T-cell (primary cell): ENCODE measurements at regions not wholly inside any gene's neighbourhood (a gene's known extent, or its start where the extent isn't known, plus 50 kb on each side); places are given as distances from the start of the nearest gene placed in this dataset.

Source experiments
- ATAC-seq, 4 experiments: fragments of 200-7000 bp in 3 of 4; fragments of 150-1000 bp in 1 of 4; cut with Tn5 transposase; replicated peaks in 1 of 4; 1 replicate in 3 of 4; 2 replicates in 1 of 4; pipeline ENCODE4 v1.10.0; 2021; ENCODE audit warnings: moderate library complexity in 3 of 4, mild to moderate bottlenecking in 2 of 4, moderate number of reproducible peaks in 1 of 4
- CTCF ChIA-PET, 2 donors: fragments of 300-600 bp; sonication (Branson Sonifier 250); formaldehyde crosslinking; loops; one replicate each; lab custom pipeline; 2022; ENCODE audit warnings: antibody characterized with exemption in 2 of 2; lab: Charles Lee
- POLR2A ChIA-PET, 2 donors: fragments of 300-600 bp; sonication (Branson Sonifier 250); formaldehyde crosslinking; loops; one replicate each; lab custom pipeline; 2022; ENCODE audit warnings: antibody characterized with exemption in 2 of 2; lab: Charles Lee
- DNase-seq, 35 experiments: peaks; one replicate each; pipeline versions ENCODE4 v3.0.0 to v3.0.0-alpha.2; 2013 to 2023
- H3K27ac ChIP-seq: one replicate; pipeline ENCODE4 v1.5.1; 2013; ENCODE audit warnings: low read length
- H3K27me3 ChIP-seq, 2 experiments: replicated peaks in 1 of 2; 1 replicate in 1 of 2; 2 replicates in 1 of 2; pipeline versions ENCODE4 v1.6.1 to v1.7.0; 2013; ENCODE audit warnings: low read length in 1 of 2, mixed read lengths in 1 of 2; ENCODE audit not compliant: control insufficient read depth in 2 of 2, insufficient read depth in 2 of 2; ENCODE audit errors: extremely low read depth in 1 of 2
- H3K36me3 ChIP-seq, 2 donors: 1 replicate in 1 of 2; 2 replicates in 1 of 2; pipeline versions ENCODE4 v1.6.1 to v1.7.0; 2013; ENCODE audit warnings: low read length in 1 of 2; ENCODE audit not compliant: control insufficient read depth in 2 of 2, insufficient read depth in 1 of 2; ENCODE audit errors: extremely low read depth in 1 of 2
- H3K4me1 ChIP-seq, 2 experiments: 1 replicate in 1 of 2; 2 replicates in 1 of 2; pipeline versions ENCODE4 v1.6.1 to v1.7.0; 2013; ENCODE audit warnings: low read length in 2 of 2, mixed read lengths in 1 of 2; ENCODE audit not compliant: insufficient read depth in 2 of 2, control insufficient read depth in 1 of 2; ENCODE audit errors: extremely low read depth in 1 of 2
- H3K4me3 ChIP-seq, 2 donors: 1 replicate in 1 of 2; 2 replicates in 1 of 2; pipeline versions ENCODE4 v1.5.1 to v1.7.0; 2013; ENCODE audit warnings: mild to moderate bottlenecking in 2 of 2, low read length in 1 of 2, moderate library complexity in 1 of 2; ENCODE audit not compliant: control insufficient read depth in 1 of 2; ENCODE audit errors: extremely low read depth in 1 of 2
- H3K9me3 ChIP-seq: 2 replicates; pipeline ENCODE4 v1.7.0; 2013
- H3K27ac Mint-ChIP-seq, 2 donors: one replicate each; pipeline ENCODE4 v1.8.0; 2020 to 2021; ENCODE audit warnings: mild to moderate bottlenecking in 2 of 2, mixed read lengths in 2 of 2
- H3K27me3 Mint-ChIP-seq, 2 donors: one replicate each; pipeline ENCODE4 v1.8.0; 2021 to 2022; ENCODE audit warnings: mixed read lengths in 2 of 2
- H3K36me3 Mint-ChIP-seq: one replicate; pipeline ENCODE4 v1.8.0; 2021; ENCODE audit warnings: mixed read lengths
- H3K4me1 Mint-ChIP-seq, 3 donors: one replicate each; pipeline ENCODE4 v1.8.0; 2020 to 2022; ENCODE audit warnings: mixed read lengths in 3 of 3, mild to moderate bottlenecking in 1 of 3
- H3K4me3 Mint-ChIP-seq, 3 donors: one replicate each; pipeline ENCODE4 v1.8.0; 2020 to 2022; ENCODE audit warnings: mild to moderate bottlenecking in 3 of 3, mixed read lengths in 3 of 3, moderate library complexity in 3 of 3
- H3K9me3 Mint-ChIP-seq, 3 donors: one replicate each; pipeline ENCODE4 v1.8.0; 2020 to 2022; ENCODE audit warnings: mixed read lengths in 3 of 3
- WGBS: methylation state at CpG from one replicate; pipeline ENCODE4 v1.1.5; 2013; ENCODE audit warnings: missing lambda C conversion rate; ENCODE audit not compliant: insufficient coverage; 5-methylcytosine and 5-hydroxymethylcytosine counted together

GRCh38 chr18:2212598-2213205 lies 358.6 kb downstream of the METTL4 start:
- POLR2A ChIA-PET: no interaction called here
- H3K4me1 ChIP-seq: no peaks in the 10 kb centered on the region
- no CpG with 5 or more reads among the region's 1 CpG for WGBS

DNA sequence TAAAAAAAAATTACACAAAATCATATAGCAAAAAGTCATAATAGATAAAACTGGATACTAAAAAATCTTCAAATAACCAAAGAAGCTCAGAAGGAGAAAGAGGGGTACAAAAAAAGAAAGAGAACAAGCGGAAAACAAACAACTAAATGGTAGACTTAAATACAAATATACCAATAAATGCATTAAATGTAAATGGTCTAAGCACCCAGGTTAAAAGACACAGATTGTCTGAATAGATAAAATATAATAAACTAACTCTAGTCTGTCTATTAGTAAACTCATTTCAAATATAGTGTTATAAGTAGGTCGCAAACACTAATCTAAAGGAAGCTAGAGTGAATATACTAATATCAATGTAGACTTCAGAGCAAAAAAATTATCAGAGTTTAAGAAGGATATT lies 357.4 kb downstream of the METTL4 start:
- no CpG with 5 or more reads among the region's 2 CpGs for WGBS
- Mint-ChIP-seq H3K4me1 (no peaks in the 10 kb centered on the region), H3K9me3 (peaks cover 2 to 17% (median 10%) of the 10 kb centered on the region in 3 donors), H3K27me3 (peaks cover 17 to 19% of the 10 kb centered on the region in 2 donors), H3K27ac (no peak overlapping the region), H3K4me3 (no peak overlapping the region), H3K36me3 (no peaks in the 10 kb centered on the region)
- CTCF ChIA-PET: no interaction called here
- Histone ChIP-seq H3K9me3 (no peaks in the 10 kb centered on the region), H3K4me1 (no peaks in the 10 kb centered on the region), H3K36me3 (no peaks in the 10 kb centered on the region), H3K27me3 (no peaks in the 10 kb centered on the region), H3K27ac (no peak overlapping the region), H3K4me3 (no peak overlapping the region)
- DNase-seq (no peak), ATAC-seq (no peak)
- POLR2A ChIA-PET: no interaction called here

More at GRCh38 chr18:2212598-2213205, 358.6 kb downstream of the METTL4 start:
- no peaks in the 10 kb centered on the region for H3K27me3 ChIP-seq
- peaks cover 8 to 19% of the 10 kb centered on the region in 2 donors for H3K27me3 Mint-ChIP-seq
- no peak overlapping the region for H3K27ac Mint-ChIP-seq
- H3K36me3 ChIP-seq: no peaks in the 10 kb centered on the region
- no peak overlapping the region for H3K4me3 ChIP-seq
- DNase-seq (no peak), ATAC-seq (no peak)
- peaks cover 2 to 22% (median 10%) of the 10 kb centered on the region in 3 donors for H3K9me3 Mint-ChIP-seq
- CTCF ChIA-PET: interaction anchor here in 1 of 2 donors (0.6 kb wide), 1 partner anchor 58 kb away, joined by 3 read pairs; no protein-coding TSS in a partner anchor
- H3K27ac ChIP-seq: no peak overlapping the region
- H3K4me3 Mint-ChIP-seq: no peak overlapping the region
- no peaks in the 10 kb centered on the region for H3K4me1 Mint-ChIP-seq
- H3K9me3 ChIP-seq: no peaks in the 10 kb centered on the region
- no peaks in the 10 kb centered on the region for H3K36me3 Mint-ChIP-seq

GRCh38 chr18:2217356-2217755 lies 353.9 kb downstream of the METTL4 start:
- no peaks in the 10 kb centered on the region for H3K9me3 ChIP-seq
- H3K36me3 Mint-ChIP-seq: no peaks in the 10 kb centered on the region
- no peak overlapping the region for H3K27ac ChIP-seq
- H3K36me3 ChIP-seq: no peaks in the 10 kb centered on the region
- no peak overlapping the region for H3K27ac Mint-ChIP-seq
- H3K4me1 ChIP-seq: no peaks in the 10 kb centered on the region
- no peak overlapping the region for H3K4me3 ChIP-seq
- WGBS: 0% methylated on average over 1 of the region's 2 CpGs
- H3K4me1 Mint-ChIP-seq: no peaks in the 10 kb centered on the region
- no peak overlapping the region for H3K4me3 Mint-ChIP-seq
- DNase-seq (no peak), ATAC-seq (no peak)
- POLR2A ChIA-PET: no interaction called here
- peaks cover 2 to 17% (median 10%) of the 10 kb centered on the region in 3 donors for H3K9me3 Mint-ChIP-seq
- H3K27me3 ChIP-seq: no peaks in the 10 kb centered on the region
- CTCF ChIA-PET: no interaction called here
- peaks cover 20 to 21% of the 10 kb centered on the region in 2 donors for H3K27me3 Mint-ChIP-seq

DNA sequence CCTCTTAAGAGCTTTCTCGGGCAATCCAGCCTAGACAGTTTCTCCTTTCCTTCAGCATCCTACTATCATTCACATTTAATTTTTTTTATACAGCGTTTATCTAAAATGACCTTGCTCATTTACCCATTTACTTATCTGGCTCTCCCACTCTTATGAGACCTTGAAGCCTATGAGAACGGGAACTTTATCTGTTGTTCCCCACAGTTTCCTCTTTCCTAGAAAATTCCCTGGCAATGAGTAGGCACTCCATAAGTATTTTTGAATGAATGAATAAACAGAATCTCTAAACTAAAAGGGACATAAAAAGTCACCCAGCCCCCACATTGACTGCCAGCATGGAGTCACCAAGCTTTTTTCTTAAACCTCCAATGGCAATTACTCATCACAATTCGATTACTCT lies 353.2 kb downstream of the METTL4 start:
- no peaks in the 10 kb centered on the region for H3K9me3 ChIP-seq
- DNase-seq (no peak), ATAC-seq (no peak)
- Mint-ChIP-seq H3K36me3 (no peaks in the 10 kb centered on the region), H3K4me1 (no peaks in the 10 kb centered on the region), H3K27ac (no peak overlapping the region), H3K27me3 (peaks cover 20 to 21% of the 10 kb centered on the region in 2 donors), H3K4me3 (no peak overlapping the region), H3K9me3 (peaks cover 2 to 10% (median 10%) of the 10 kb centered on the region in 3 donors)
- WGBS: 57% methylated on average over 2 of the region's 4 CpGs
- ChIA-PET POLR2A (interaction anchor here in 1 of 2 donors (0.6 kb wide), 1 partner anchor 59 kb away, joined by 3 read pairs; no protein-coding TSS in a partner anchor), CTCF (no interaction called here)
- H3K27ac ChIP-seq: no peak overlapping the region
- H3K4me1 ChIP-seq: no peaks in the 10 kb centered on the region
- H3K4me3 ChIP-seq: no peak overlapping the region
- no peaks in the 10 kb centered on the region for H3K27me3 ChIP-seq
- H3K36me3 ChIP-seq: no peaks in the 10 kb centered on the region

- H3K4me3 ChIP-seq: no peak overlapping the region
- Mint-ChIP-seq H3K36me3 (no peaks in the 10 kb centered on the region), H3K4me3 (no peak overlapping the region), H3K4me1 (no peaks in the 10 kb centered on the region), H3K27ac (no peak overlapping the region), H3K9me3 (peaks cover 2 to 4% (median 3%) of the 10 kb centered on the region in 3 donors), H3K27me3 (peaks cover 18 to 20% of the 10 kb centered on the region in 2 donors)
- DNase-seq: no peak
- ChIA-PET POLR2A (no interaction called here), CTCF (no interaction called here)
- H3K36me3 ChIP-seq: no peaks in the 10 kb centered on the region
- H3K27me3 ChIP-seq: no peaks in the 10 kb centered on the region
- no peak overlapping the region for H3K27ac ChIP-seq
- no peaks in the 10 kb centered on the region for H3K9me3 ChIP-seq
- no CpG with 5 or more reads among the region's 3 CpGs for WGBS
- H3K4me1 ChIP-seq: no peaks in the 10 kb centered on the region
- ATAC-seq: no peak
Measured at GRCh38 chr18:2219706-2220105, 351.6 kb downstream of the METTL4 start.

GRCh38 chr18:2222270-2223185 lies 348.8 kb downstream of the METTL4 start:
- POLR2A ChIA-PET: no interaction called here
- WGBS: no CpG with 5 or more reads among the region's 5 CpGs
- H3K27me3 Mint-ChIP-seq: peaks cover 22 to 24% of the 10 kb centered on the region in 2 donors
- ATAC-seq: no peak
- H3K4me1 Mint-ChIP-seq: no peaks in the 10 kb centered on the region
- H3K36me3 ChIP-seq: no peaks in the 10 kb centered on the region
- H3K36me3 Mint-ChIP-seq: no peaks in the 10 kb centered on the region
- H3K27ac ChIP-seq: no peak overlapping the region
- no peaks in the 10 kb centered on the region for H3K9me3 ChIP-seq
- H3K27ac Mint-ChIP-seq: no peak overlapping the region
- CTCF ChIA-PET: no interaction called here
- H3K4me1 ChIP-seq: no peaks in the 10 kb centered on the region
- DNase-seq: no peak
- peaks cover 0 to 1% of the 10 kb centered on the region in 2 experiments for H3K27me3 ChIP-seq
- no peak overlapping the region for H3K4me3 Mint-ChIP-seq
- H3K9me3 Mint-ChIP-seq: no peaks in the 10 kb centered on the region
- H3K4me3 ChIP-seq: no peak overlapping the region
